Gastroesophageal sphincter (tissue), 2 donors: ENCODE measurements at regions not wholly inside any gene's neighbourhood (a gene's known extent, or its start where the extent isn't known, plus 50 kb on each side); places are given as distances from the start of the nearest gene placed in this dataset.

Experiments
- POLR2A ChIP-seq, 2 donors: fragments of 450-650 bp; IDR thresholded peaks; one replicate each; pipeline ENCODE4 v1.6.1; 2017; ENCODE audit warnings: antibody characterized with exemption in 2 of 2, mild to moderate bottlenecking in 2 of 2, moderate library complexity in 1 of 2
- POLR2AphosphoS5 ChIP-seq: sonication (generic); formaldehyde crosslinking; IDR thresholded peaks from one replicate; pipeline ENCODE4 v1.6.1; 2017; ENCODE audit warnings: antibody characterized with exemption

- TF ChIP-seq POLR2A (IDR thresholded peaks at IDR 0.05) (no peak), POLR2AphosphoS5 (no peak)
Measured at GRCh38 chr6:66321017-66321416, 614.0 kb upstream of the EYS start.
